Femur (tissue), 1 donor: ENCODE measurements at regions not wholly inside any gene's neighbourhood (a gene's known extent, or its start where the extent isn't known, plus 50 kb on each side); places are given as distances from the start of the nearest gene placed in this dataset.
"Not testable (repeated sequence)": the region's sequence is repeated elsewhere in the genome, so short reads cannot be mapped to it uniquely, and the experiment has no call there.

ENCODE experiments used
- DNase-seq: peaks from one replicate; pipeline ENCODE4 v3.0.0-alpha.2; 2017

DNA sequence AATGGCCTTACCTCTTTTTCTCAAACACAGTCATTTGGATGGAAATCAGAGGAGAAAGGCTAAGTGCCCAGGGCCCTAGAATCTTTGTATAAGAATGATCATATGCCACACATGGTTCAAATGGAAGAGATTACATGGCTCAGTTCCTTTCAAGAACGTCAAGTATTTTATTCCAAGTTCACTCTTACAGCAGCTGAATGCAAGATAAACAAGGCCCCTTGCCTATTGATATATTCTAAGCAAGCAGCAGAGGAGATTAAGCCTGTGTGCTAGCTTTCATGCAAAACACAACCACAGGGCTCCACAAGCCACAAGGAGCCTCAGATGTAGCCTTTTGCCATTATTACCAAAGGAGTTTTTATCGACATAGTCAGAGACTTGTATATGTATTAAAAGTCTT, 55.3 kb upstream of the SLCO6A1 start:
- no peak for DNase-seq

DNA sequence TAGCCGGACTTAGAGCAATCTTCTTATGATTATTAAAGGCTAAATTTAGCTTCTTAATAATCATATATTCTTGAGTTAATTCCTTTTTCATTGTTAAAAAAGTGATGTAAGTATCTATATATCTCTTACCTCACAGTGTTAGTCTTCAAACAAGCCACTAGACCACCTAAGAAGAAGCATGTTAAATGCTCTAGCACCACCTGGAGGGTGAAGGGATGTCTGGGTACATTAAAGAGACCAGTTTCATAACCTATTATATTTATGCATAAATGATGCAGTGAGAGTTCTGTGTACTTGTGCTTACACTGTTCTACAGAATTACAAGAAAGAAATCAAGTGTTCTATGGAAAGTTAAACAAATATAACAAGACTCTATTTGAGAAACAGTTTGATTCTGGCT, 55.9 kb upstream of the SLCO6A1 start:
- DNase-seq, result no peak

DNA sequence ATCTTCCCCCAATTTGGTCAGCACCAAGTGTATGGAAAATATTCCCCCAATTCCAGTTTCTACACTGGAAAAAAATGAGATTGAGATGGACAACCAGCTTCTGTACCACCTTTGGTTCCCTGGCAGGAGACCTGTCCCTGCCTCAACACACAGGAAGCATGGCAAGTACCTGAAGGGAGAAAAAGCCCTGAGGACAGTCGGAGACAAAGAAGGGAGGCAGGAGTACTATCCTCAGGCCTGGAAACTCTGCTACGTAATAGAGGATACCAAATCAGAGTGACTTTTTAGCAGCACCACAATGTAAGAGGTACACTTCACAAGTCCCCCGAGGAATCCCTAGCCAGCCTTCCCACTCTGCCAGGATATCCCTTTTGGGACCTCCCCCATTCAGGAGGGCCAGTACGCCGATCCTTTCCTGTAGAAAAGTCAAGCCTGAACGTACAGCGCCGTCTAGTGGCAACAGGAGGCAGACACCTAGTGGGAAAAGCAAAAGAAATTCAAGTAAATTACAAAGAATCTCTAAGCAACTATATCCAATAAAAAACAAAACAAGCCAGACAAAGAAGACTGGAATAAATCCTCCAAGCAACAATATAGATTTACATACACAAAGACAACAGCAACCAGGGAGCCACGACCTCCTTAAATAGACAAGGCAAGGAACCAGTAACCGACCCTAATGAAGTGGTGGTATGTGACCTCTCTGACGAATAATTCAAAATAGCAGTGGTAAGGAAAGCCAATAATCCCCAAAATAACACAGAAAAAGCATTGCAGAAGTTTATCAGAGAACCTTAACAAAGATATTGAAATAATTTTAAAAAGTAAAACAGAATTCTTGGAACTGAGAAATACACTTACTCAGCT, 63.3 kb upstream of the SLCO6A1 start:
- peak; percentile 18 for DNase-seq

DNA sequence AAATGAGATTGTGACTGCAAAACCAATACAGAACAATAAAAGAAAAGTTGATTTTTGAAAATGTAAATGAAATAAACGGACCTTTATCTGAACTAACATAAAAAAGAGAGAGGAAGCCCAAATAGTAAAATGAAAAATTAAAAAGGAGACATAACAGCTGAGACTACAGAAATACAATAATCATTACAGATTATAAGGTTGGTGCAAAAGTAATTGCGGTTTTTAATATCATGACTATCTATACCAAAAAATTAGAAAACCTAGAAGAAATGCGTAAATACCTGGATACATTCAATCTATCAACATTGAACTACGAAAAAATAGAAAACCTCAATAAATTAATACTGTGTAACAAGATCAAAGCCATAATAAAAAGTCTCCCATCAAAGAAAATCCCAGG, 71.9 kb upstream of the SLCO6A1 start:
- DNase-seq, result no peak

DNA sequence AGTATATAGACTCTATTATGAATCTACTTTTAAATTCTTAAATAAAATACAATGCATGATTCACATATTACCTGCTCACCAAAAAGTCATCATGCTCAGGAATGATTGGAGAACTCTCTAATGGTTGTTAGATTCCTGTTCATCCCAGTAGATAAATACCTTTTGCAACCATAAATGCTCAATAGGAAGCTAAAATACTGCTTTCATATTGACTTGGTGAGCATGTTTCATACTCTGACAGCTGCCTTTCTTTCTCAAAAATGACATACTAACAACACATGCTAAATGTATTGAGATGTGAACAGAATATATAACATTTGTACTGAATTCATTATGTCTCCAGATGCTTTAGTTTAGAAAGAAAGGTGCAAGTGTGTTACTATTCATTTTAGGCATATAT, 79.6 kb upstream of the SLCO6A1 start:
- DNase-seq, result no peak

DNA sequence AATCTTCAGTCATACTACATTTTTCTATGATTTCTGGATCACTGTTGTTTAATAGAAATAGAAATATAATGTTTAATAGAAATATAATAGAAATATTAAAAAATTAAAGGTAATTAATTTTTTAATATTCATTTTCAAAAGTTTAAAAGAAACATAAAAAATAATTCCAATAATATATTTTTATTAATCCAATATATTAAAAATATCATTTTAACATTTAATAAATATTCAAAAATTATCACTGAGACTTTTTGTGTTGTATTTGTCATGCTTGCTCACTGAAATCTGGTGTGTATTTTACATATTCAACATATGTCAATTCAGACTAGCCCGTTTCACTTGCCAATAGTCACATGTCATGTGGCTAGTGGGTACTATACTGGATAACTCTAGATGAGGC, 80.6 kb upstream of the SLCO6A1 start:
- no peak for DNase-seq

DNA sequence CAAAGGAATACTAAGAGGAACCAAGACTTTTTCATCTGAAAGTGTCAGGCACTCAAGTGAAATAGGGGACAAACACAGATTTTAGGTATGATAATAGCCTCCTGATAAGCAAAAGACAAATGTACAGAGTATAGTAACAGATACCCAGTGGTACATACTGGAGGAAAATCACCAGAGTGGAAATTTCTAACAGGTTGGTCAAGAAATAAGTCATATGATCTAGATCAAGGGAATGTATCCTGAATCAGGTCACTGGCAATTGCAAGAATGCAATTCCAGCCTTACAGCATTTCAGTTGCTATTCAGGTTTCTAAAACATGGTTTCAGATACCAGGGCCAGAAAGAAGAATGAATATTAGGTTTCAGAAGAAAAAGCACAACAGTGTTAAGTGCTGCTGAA, 82.2 kb upstream of the SLCO6A1 start:
- no peak for DNase-seq

DNA sequence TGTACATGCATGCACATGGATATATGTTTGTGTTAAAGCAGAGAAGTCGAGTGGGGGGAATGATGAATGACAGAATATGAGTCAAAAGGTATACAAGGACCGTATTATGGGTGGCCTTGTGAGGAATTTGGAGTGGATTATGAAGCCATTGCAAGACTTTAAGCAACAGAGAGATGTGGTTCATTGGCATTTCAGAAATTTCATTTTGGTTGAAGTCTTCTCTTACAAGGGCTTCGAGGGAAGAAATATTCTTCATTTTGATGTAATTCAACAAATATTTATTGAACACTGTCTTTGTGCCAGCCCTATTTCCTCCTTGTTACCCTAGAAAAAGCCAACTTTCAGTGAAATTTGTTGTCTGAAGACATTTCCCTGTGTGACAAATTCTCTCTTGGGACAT, 83.9 kb upstream of the SLCO6A1 start:
- no peak for DNase-seq

DNA sequence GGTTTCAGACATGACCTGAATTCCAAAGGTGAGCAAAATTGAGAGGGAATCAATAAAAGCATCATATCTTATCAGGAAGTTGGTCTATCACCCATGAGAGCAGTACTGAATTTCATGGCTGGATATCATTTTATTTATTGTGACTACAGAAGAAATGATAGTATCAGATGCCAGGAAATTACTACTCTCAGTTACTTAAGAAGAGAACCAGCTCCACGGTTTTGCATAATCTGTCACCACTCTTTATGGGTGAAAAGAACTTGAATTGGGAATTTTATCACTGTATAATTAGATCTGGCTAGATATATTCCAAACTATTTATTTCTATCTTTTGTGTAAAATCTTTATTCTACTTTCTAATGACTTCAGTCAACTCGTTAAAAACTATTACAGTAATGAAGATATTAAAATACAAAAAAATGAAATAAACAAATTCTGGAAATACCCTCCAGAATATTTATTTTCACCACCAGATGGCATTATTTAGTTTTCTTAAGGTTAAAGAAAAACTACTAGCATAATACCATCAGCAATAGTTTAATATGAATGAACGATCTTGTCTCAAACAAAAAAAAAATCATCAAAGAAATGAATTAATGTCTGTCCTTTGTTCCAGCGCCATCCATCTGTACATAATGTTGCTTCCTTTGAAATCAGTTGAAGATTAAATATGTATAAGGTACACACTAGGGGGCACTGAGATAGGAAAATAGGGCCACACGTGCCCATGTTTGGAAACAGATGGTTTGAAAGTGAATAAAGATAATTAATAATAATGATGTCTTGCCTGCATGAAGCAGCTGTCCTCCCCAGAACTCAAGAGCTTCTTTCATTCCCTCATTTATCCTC, 84.7 kb upstream of the SLCO6A1 start:
- no peak for DNase-seq

DNA sequence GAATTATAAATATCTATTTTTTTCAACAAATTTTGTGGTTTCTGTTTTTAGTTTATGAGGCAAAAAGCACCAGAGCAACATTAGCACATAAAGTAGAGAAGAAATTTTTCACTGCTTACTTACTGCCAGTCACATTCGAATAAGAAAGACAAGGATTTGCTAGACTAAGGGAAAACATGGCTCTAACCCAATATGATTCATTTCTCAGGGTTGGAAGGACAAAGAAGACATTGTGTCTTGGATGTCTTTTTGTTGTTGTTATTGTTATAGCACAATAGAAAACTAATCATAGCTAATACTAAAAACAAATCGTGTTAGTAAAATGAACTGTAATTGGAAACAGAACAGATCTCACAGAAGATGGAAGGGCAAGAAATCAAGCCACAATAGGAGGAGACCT, 90.9 kb upstream of the SLCO6A1 start:
- no peak for DNase-seq

DNA sequence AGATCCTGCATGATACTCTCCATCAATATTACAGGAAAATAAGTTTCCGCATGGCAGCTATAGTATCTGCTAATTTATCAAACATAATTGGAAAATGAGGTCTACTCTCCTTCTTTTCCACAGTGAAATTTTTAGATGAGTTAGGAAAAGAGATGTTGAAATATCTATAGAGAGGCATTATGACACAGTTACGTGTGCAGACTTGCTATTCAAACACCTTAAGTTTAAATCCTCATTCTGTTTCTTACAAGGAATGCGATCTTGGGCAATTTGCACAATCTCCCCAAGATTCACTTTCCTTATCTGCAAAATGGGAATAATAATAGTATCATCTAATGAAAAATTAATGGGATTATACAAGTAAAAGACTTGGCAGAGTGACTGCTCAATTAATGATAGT, 91.7 kb upstream of the SLCO6A1 start:
- no peak for DNase-seq

DNA sequence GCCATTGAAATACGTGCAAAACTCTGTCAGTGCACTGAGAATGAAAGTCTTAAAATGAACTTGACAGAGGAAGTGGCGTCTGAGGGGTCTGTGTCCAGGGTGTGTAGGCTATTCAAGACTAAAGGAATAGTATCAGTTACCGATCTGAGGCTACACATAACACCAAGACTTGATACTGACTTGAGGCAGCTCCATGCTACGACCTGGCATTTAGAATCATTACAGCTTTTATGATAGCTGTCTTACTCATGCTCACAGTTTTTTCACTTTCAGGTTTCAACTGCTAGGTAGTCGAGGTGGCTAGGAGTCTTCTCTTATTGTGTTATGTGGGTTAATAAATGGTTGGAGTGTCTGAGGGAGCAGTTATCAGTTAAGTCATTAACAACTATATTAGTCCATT, 92.8 kb upstream of the SLCO6A1 start:
- no peak for DNase-seq

DNA sequence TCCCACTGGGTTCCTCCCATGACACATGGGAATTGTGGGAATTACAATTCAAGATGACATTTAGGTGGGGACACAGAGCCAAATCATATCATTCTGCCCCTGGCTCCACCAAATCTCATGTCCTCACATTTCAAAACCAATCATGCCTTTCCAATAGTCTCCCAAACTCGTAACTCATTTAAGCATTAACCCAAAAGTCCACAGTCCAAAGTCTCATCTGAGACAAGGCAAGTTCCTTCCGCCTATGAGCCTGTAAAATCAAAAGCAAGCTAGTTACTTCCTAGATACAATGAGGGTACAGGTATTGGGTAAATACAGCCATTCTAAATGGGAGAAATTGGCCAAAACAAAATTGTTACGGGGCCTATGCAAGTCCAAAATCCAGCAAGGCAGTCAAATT, 93.8 kb upstream of the SLCO6A1 start:
- DNase-seq, result not testable (repeated sequence)

DNA sequence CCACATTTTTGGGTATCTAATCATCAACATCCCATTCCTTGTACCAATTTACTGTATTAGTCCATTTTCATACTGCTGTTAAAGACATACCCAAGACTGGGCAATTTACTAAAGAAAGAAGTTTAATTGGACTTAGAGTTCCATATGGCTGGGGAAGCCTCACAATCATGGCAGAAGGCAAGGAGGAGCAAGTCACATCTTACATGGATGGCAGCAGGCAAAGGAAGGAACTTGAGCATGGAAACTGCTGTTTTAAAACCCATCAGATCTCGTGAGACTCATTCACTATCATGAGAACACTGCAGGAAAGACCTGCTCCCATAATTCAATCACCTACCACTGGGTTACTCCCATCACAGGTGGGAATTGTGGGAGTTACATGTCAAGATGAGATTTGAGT, 95.4 kb upstream of the SLCO6A1 start:
- DNase-seq, result no peak

DNA sequence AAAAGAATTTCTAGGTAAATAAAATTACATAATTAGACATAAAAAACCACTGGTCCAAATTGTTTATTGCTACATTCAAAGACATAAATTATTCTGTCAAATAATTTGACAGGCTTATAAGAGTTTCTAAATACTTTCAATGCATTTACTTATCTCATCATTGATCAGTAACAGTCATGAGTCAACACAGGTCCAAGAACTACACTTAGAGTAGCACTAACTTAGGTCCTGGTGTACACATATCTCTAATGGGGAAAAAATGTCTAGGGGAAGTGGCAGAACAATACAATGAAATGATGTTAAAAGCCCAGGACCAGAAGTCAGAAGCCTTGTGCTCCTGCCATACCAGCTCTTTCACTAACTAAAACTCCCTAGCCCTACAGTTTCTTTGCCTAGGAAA, 96.5 kb upstream of the SLCO6A1 start:
- no peak for DNase-seq

DNA sequence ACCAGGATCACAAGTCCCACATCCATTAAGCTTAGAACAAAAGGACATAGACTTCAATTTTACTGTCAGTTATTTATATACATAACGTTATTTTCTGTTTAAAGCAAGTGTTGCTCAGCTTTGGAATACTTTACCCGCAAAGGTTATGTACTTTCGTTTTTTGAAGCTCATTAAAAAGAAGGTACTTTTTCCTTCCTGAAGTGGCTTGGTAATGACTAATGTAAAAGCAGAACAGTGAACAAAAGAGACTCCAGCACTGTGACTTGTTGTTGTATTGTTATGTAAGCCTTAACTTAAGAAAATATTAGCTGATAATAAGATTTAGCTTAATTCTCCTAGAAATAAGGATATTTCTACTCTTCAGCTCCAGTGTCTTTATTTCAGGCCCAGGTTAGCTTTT, 97.3 kb upstream of the SLCO6A1 start:
- no peak for DNase-seq

DNA sequence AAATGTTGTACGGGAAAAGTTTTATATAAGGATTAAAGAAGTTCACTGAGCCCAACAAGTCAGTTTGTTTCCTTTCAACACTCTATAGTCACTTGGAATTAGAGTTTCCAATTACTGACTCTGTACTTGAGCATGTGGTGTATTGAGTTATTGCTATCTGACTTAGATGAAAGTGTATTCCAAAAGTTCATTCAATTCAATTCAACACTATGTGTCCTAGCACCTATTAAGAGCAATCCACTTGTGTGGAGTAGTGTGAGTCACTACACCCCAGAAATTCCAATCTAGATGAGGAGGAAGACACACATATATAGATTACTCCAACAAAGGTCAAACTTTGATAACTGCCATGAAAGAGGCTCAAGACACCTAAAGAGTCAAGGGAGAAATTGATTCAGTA, 98.2 kb upstream of the SLCO6A1 start:
- DNase-seq, result no peak

DNA sequence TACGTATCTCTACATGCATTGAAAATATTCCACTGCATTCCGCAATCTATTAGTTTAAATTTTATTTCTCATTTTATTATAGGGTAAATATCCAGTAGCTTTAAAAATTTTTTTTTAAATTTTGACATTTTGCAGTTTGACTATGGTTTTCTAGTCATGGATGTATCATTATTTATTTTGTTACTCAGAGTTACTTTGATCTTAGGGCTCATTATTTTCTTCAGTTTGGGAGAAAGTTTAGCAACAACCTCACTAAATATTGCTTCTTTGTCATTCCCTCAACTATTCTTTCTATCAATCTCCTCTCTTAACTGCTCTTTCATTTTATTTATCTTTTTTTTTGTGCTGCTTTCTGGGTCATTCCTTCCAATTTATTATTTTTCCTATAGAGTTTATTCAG, 100.5 kb upstream of the SLCO6A1 start:
- no peak for DNase-seq

DNA sequence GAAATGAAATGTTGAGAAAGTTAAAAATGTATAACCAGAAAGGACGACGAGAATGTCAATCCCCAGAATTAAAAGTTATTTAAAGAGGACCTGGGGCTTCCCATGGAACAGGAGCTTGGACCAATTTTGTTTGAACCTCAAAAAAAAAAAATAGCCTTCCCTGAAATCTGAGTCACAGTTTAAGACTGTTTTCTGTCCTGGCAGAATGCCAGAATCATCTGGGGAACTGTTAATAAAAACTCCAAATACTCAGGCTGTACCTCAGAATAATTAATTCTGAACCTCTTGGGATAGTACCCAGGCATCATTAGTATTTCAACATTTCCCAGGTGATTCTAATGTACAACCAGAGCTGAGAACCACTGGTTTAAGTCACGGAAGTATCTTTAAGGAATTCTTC, 102.2 kb upstream of the SLCO6A1 start:
- no peak for DNase-seq

DNA sequence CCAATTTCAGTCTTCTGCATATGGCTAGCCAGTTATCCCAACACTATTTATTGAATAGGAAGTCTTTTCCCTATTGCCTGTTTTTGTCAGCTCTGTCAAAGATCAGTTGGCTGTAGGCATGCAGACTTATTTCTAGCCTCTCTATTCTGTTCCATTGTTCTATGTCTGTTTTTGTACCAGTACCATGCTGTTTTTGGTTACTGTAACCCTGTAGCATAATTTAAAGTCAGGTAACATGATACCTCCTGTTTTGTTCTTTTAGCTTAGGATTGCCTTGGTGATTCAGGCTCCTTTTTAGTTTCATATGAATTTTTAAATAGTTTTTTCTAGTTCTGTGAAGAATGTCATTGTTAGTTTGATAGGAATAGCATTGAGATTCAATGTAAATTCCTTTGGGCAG, 104.9 kb upstream of the SLCO6A1 start:
- no peak for DNase-seq

DNA sequence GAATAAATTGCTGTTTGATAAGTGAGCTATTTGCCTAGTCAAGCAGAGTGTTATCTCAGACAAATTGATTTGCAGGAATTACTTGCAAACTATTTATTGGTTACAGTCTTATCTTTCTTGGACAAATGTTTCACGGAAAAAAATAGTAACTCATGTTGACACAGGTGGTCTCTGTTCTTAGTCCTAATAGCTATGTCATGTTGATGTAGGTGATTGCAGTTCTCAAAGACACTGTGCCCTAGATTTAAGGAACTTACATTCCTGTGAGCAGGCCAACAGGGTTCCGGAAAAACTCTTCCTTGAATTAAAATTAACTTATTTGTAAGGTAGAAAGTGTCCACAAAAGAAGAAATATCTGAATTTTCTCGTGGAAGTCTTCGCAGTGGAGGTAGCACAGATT, 109.6 kb upstream of the SLCO6A1 start:
- no peak for DNase-seq

DNA sequence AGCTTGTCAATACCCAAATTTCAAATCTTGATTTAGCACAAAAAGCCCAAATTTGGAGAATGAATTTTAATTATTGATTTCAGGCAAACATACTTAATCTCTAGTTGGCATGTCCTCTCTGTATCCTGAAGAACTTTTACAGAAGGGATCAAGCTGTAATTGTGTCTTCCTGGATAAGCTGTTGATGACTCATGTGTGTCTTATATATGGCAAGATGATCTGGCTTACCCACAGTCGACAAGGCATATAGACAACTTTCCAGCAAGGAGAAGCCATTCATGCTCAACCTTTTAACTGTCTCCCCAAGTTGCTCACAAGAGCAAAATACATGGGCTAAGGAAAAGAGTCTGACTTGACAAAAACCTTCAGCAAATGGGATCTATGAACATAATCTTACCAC, 112.5 kb upstream of the SLCO6A1 start:
- DNase-seq, result no peak

DNA sequence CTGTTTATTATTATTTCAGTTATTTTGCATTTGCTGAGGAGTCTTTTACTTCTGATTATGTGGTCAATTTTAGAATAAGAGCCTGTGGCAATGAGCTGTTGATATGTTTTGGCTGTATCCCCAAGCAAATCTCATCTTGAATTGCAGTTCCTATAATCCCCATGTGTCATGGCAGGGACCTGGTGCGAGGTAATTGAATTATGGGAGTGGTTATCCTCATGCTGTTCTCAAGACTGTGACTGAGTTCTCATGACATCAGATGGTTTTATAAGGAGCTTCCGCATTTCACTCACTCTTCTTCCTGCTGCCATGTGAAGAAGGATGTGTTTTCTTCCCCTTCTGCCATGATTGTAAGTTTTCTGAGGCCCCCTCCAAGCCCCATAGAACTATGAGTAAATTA, 114.9 kb upstream of the SLCO6A1 start:
- no peak for DNase-seq
